ENCODE measurements at regions not wholly inside any gene's neighbourhood (a gene's known extent, or its start where the extent isn't known, plus 50 kb on each side); places are given as distances from the start of the nearest gene placed in this dataset.

- TF ChIP-seq, protein P1, sequence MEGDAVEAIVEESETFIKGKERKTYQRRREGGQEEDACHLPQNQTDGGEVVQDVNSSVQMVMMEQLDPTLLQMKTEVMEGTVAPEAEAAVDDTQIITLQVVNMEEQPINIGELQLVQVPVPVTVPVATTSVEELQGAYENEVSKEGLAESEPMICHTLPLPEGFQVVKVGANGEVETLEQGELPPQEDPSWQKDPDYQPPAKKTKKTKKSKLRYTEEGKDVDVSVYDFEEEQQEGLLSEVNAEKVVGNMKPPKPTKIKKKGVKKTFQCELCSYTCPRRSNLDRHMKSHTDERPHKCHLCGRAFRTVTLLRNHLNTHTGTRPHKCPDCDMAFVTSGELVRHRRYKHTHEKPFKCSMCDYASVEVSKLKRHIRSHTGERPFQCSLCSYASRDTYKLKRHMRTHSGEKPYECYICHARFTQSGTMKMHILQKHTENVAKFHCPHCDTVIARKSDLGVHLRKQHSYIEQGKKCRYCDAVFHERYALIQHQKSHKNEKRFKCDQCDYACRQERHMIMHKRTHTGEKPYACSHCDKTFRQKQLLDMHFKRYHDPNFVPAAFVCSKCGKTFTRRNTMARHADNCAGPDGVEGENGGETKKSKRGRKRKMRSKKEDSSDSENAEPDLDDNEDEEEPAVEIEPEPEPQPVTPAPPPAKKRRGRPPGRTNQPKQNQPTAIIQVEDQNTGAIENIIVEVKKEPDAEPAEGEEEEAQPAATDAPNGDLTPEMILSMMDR (IDR thresholded peaks at IDR 0.05) = no peak
- TF ChIP-seq POLR2A (IDR thresholded peaks at IDR 0.05) = no peak
Measured at GRCh38 chr7:12889391-12889790, 202.0 kb downstream of the ARL4A start.

All from heart left ventricle (tissue), 13 donors.